ENCODE measurements at regions not wholly inside any gene's neighbourhood (a gene's known extent, or its start where the extent isn't known, plus 50 kb on each side); places are given as distances from the start of the nearest gene placed in this dataset.

DNA sequence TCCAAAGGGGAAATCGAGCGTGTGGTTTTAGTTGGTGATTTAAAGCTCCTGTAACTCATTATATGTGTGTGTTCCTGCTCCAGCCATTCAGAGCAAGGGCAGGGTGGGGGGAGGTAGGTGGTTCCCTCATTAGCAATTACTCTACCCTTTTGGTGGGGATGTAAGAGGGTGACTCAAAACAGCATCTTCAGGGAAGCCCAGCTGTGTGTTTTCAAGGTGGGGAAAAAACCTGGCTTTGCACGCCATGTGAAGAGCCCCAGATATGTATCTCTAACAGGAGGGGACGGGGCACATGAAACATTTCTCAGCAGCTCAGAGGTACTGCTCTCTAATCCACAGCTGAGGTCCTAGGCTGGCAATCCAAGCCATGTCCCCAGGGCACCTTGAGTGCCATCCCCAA lies 241.3 kb upstream of the ZFHX3 start:
- H3K27ac ChIP-seq, result no peak overlapping the region
- TF ChIP-seq, protein P1, sequence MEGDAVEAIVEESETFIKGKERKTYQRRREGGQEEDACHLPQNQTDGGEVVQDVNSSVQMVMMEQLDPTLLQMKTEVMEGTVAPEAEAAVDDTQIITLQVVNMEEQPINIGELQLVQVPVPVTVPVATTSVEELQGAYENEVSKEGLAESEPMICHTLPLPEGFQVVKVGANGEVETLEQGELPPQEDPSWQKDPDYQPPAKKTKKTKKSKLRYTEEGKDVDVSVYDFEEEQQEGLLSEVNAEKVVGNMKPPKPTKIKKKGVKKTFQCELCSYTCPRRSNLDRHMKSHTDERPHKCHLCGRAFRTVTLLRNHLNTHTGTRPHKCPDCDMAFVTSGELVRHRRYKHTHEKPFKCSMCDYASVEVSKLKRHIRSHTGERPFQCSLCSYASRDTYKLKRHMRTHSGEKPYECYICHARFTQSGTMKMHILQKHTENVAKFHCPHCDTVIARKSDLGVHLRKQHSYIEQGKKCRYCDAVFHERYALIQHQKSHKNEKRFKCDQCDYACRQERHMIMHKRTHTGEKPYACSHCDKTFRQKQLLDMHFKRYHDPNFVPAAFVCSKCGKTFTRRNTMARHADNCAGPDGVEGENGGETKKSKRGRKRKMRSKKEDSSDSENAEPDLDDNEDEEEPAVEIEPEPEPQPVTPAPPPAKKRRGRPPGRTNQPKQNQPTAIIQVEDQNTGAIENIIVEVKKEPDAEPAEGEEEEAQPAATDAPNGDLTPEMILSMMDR (conservative IDR thresholded peaks at IDR 0.05), result no peak
- TF ChIP-seq ZFX (IDR thresholded peaks at IDR 0.05), result no peak

DNA sequence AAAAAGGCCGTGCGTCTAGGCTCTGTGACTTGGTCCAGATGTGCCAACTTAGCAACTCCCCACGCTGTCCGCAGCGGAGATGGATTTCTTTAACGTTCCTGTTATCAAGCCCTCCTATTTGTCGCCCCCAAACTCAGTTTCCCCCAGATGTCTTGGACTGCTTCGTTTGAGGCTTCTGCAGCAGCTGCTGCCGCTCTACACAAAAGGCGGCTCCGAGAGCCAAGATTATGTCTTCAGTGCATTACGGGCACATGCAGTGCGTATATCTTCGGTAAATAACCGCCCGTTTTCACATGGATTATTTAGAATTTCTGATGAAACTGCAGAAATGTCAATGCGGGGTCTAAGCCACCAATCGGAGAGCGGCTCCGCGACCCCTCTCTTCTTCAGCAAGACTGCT lies 240.6 kb upstream of the ZFHX3 start:
- TF ChIP-seq, protein P1 (conservative IDR thresholded peaks at IDR 0.05), result no peak
- no peak for TF ChIP-seq ZFX (IDR thresholded peaks at IDR 0.05)
- H3K27ac ChIP-seq, result no peak overlapping the region

DNA sequence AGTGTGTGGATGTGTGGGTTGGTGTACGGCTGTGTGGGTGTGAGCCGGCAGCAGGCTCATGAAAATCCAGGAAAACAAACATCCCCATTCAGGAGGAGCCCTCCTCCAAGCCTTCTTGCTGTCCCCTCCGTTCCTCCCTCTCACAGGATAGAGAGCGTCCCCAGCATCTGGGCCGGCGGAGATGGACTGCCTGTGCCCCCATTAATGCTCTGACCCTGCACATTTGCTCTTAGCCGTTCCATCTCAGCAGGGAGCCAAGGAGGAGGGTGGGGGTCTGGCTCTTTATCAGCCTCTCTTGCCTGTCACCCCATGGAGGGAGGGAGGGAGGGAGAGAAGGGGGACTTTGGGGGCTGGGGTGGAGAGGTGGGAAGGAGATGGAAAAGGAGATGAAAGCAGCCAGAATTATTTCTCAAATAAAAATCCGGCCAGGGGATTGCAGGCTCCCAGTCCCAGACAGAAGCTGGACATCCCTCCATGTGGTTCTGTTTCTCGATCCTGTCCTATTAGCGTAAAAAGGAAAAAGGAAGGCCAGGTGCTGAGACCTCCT lies 240.0 kb upstream of the ZFHX3 start:
- no peak for TF ChIP-seq ZFX (IDR thresholded peaks at IDR 0.05)
- TF ChIP-seq, protein P1 (conservative IDR thresholded peaks at IDR 0.05), result no peak

DNA sequence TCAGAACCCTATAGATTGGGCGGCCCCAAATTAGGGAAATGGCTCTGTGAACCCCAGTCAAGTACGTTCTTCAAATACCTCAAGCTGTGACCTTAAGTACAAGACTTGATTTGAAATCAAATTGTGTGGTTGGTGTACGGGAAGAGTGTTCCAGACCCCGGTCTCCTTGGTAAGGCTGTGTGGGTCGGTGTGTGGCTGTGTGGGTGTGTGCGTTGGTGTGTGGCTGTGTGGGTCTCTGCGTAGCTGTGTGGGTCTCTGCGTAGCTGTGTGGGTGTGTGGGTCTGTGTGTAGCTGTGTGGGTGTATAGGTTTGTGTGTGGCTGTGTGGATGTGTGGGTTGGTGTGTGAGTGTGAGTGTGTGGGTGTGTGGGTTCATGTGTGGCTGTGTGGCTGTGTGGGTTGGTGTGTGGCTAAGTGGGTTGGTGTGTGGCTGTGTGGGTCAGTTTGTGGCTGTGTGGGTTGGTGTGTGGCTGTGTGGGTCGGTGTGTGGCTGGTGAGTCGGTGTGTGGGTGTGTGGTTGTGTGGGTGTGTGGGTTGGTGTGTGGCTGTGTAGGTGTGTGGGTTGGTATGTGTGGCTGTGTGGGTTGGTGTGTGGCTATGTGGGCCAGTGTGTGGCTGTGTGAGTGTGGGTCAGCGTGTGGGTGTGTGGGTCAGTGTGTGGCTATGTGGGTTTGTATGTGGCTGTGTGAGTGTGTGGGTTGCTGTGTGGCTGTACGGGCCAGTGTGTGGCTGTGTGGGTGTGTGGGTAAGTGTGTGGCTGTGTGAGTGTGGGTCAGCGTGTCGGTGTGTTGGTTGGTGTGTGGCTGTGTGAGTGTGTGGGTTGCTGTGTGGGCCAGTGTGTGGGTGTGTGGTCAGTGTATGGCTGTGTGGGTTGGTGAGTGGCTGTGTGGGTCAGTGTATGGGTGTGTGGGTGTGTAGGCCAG lies 238.7 kb upstream of the ZFHX3 start:
- TF ChIP-seq, protein P1 (conservative IDR thresholded peaks at IDR 0.05), result no peak
- TF ChIP-seq ZFX (IDR thresholded peaks at IDR 0.05), result no peak
- H3K27ac ChIP-seq, result no peak overlapping the region

More for the DNA sequence above, 240.0 kb upstream of the ZFHX3 start:
- H3K27ac ChIP-seq, result no peak overlapping the region

DNA sequence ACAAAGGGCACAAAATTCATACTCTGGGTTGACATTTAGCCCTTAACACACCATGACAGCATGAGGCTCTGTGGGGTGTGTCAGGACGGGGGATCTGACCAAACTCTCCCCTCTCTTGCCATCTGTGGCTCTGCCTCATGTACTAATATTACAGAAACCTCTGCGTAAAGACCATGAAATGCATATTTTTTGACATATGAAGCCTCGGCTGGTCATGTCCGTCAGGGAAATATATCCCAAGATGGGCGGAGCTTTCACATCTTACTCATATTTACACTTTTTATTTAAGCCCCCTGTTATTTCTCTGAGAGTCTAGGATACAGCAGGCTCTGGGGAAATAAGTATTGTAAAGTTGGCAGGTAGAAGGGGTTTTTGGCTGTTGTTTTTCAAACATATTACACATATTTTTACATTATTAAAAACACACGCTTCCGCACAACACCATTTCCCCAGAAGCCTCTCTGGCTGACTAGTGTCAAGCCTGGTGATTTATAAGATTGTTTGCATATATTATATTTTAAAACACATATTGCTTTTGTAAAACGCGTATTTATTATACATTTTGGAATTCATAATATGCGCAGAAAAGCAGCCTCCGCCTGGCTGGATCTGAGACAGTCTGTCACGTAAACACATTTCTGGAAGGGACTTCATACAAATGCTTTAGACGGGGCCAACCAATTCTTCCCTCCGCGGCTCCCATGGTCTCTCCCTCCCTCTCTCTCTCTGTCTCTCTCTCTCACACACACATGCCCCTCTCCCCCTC lies 237.7 kb upstream of the ZFHX3 start:
- H3K27ac ChIP-seq, result no peak overlapping the region
- TF ChIP-seq, protein P1 (conservative IDR thresholded peaks at IDR 0.05), result no peak
- no peak for TF ChIP-seq ZFX (IDR thresholded peaks at IDR 0.05)

DNA sequence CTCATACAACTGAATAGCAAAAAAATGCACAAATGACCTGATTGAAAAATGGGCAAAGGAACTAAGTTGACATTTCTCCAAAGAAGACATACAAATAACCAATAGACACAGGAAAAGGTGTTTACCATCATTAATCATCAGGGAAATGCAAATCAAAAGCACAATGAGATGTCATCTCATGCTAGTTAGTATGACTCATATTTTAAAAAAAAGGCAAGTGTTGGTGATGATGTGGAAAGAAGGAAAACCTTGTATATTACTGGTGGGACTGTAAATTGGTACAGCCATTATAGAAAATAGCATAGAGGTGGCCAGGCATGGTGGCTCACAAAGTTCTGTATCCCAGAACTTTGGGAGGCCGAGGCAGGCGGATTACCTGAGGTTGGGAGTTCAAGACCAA lies 232.5 kb upstream of the ZFHX3 start:
- TF ChIP-seq, protein P1 (conservative IDR thresholded peaks at IDR 0.05), result no peak
- no peak for TF ChIP-seq ZFX (IDR thresholded peaks at IDR 0.05)
- H3K27ac ChIP-seq, result no peak overlapping the region

DNA sequence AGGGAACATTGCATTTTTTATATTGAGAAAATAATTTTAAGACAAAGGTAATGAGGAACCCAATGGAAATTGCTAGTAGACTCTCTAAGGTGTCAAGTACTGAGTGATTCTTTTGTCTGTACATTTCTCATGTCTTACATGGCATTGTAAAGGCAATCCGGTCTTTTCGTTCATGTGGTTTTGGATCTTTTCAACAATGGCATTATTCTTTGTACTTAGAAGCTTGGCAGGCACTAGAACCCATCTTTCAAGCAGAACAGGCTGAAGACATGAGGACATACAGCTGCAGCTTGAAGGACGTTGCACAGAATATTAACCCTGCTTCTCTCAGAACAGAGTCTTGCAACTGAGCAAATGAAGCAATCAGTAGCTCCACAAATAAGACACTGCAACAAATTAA lies 231.5 kb upstream of the ZFHX3 start:
- TF ChIP-seq ZFX (IDR thresholded peaks at IDR 0.05), result no peak
- TF ChIP-seq, protein P1 (conservative IDR thresholded peaks at IDR 0.05), result no peak
- H3K27ac ChIP-seq, result no peak overlapping the region

Measured in C4-2B (cell line).